GM18861 (cell line): ENCODE measurements at regions not wholly inside any gene's neighbourhood (a gene's known extent, or its start where the extent isn't known, plus 50 kb on each side); places are given as distances from the start of the nearest gene placed in this dataset.
"Not testable (repeated sequence)": the region's sequence is repeated elsewhere in the genome, so short reads cannot be mapped to it uniquely, and the experiment has no call there.

Source experiments
- ATAC-seq: cut with Tn5 transposase; IDR thresholded peaks from one replicate; pipeline ENCODE4 v1.9.1; 2021; ENCODE audit not compliant: unreplicated experiment

- no peak for ATAC-seq
Measured at GRCh38 chr13:81929988-81930387, 1589.1 kb upstream of the SPRY2 start.

- no peak for ATAC-seq
Measured at GRCh38 chr13:81927347-81927746, 1586.4 kb upstream of the SPRY2 start.

GRCh38 chr13:81917810-81918209 lies 1576.9 kb upstream of the SPRY2 start:
- no peak for ATAC-seq

- ATAC-seq = no peak
Measured at GRCh38 chr13:81916461-81916860, 1575.5 kb upstream of the SPRY2 start.

GRCh38 chr13:81907787-81908372 lies 1567.0 kb upstream of the SPRY2 start:
- no peak for ATAC-seq

GRCh38 chr13:81888855-81889254 lies 1547.9 kb upstream of the SPRY2 start:
- no peak for ATAC-seq

GRCh38 chr13:81874681-81875661 lies 1534.0 kb upstream of the SPRY2 start:
- no peak for ATAC-seq

- ATAC-seq = no peak
Measured at GRCh38 chr13:81874253-81874652, 1533.3 kb upstream of the SPRY2 start.

GRCh38 chr13:81872581-81872980 lies 1531.7 kb upstream of the SPRY2 start:
- ATAC-seq = peak; percentile 46

GRCh38 chr13:81871751-81872325 lies 1530.9 kb upstream of the SPRY2 start:
- not testable (repeated sequence) for ATAC-seq

- ATAC-seq = no peak
Measured at GRCh38 chr13:81848291-81848690, 1507.4 kb upstream of the SPRY2 start.

GRCh38 chr13:81846771-81847170 lies 1505.8 kb upstream of the SPRY2 start:
- ATAC-seq = no peak

- no peak for ATAC-seq
Measured at GRCh38 chr13:81821259-81821658, 1480.3 kb upstream of the SPRY2 start.

GRCh38 chr13:81800433-81800832 lies 1459.5 kb upstream of the SPRY2 start:
- ATAC-seq = no peak

- no peak for ATAC-seq
Measured at GRCh38 chr13:81795710-81796109, 1454.8 kb upstream of the SPRY2 start.

GRCh38 chr13:81791641-81792040 lies 1450.7 kb upstream of the SPRY2 start:
- no peak for ATAC-seq

- ATAC-seq = no peak
Measured at GRCh38 chr13:81781471-81781870, 1440.5 kb upstream of the SPRY2 start.

GRCh38 chr13:81779876-81780275 lies 1439.0 kb upstream of the SPRY2 start:
- ATAC-seq = no peak

GRCh38 chr13:81778350-81778749 lies 1437.4 kb upstream of the SPRY2 start:
- no peak for ATAC-seq

- no peak for ATAC-seq
Measured at GRCh38 chr13:81773263-81773662, 1432.3 kb upstream of the SPRY2 start.

- no peak for ATAC-seq
Measured at GRCh38 chr13:81771951-81772350, 1431.0 kb upstream of the SPRY2 start.
